DOHH2 (cell line): ENCODE measurements at regions not wholly inside any gene's neighbourhood (a gene's known extent, or its start where the extent isn't known, plus 50 kb on each side); places are given as distances from the start of the nearest gene placed in this dataset.

Experiments used
- EZH2phosphoT487 ChIP-seq: fragments of 200-600 bp; sonication (generic); IDR thresholded peaks from 2 replicates; pipeline ENCODE4 v1.6.1; 2017; ENCODE audit warnings: borderline replicate concordance, mild to moderate bottlenecking, antibody characterized with exemption, low read length, moderate library complexity, mixed read lengths
- TF ChIP-seq, protein P1 (sequence below): fragments of 200-600 bp; sonication (generic); IDR thresholded peaks from one replicate; pipeline ENCODE4 v1.5.1; 2014; ENCODE audit warnings: antibody characterized with exemption, mild to moderate bottlenecking, low read depth, low read length; ENCODE audit not compliant: poor library complexity, severe bottlenecking

GRCh38 chr7:106165337-106165736 is 53.2 kb upstream of the SYPL1 start:
- TF ChIP-seq, protein P1, sequence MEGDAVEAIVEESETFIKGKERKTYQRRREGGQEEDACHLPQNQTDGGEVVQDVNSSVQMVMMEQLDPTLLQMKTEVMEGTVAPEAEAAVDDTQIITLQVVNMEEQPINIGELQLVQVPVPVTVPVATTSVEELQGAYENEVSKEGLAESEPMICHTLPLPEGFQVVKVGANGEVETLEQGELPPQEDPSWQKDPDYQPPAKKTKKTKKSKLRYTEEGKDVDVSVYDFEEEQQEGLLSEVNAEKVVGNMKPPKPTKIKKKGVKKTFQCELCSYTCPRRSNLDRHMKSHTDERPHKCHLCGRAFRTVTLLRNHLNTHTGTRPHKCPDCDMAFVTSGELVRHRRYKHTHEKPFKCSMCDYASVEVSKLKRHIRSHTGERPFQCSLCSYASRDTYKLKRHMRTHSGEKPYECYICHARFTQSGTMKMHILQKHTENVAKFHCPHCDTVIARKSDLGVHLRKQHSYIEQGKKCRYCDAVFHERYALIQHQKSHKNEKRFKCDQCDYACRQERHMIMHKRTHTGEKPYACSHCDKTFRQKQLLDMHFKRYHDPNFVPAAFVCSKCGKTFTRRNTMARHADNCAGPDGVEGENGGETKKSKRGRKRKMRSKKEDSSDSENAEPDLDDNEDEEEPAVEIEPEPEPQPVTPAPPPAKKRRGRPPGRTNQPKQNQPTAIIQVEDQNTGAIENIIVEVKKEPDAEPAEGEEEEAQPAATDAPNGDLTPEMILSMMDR: no peak
- TF ChIP-seq EZH2phosphoT487: no peak
